ENCODE measurements at regions not wholly inside any gene's neighbourhood (a gene's known extent, or its start where the extent isn't known, plus 50 kb on each side); places are given as distances from the start of the nearest gene placed in this dataset.

DNA sequence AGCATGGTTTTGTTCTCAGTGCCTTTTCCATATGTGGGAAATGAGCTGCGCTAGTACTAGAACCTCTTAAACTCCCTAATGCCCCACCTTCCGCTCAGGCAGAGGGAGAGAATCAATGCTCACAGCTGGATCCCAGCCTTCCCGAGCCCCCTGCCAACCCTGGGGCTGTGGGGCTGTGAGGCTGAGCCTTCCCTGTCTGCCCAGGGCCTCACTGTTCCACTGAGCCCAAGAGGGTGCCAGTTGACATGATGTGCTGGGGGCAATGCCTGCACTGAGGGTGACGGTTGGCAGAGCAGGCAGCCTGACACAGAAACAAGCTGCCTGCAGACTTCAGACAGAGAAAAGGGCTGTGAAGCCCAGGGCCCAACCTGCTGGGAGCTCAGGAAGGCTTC is 602.4 kb upstream of the RAB6C start:
- no peak for DNase-seq (ENCODE audit: low read depth, low spot score)
- H3K4me3 ChIP-seq (ENCODE audit: low read depth, low read length) = no peak overlapping the region
- TF ChIP-seq, protein P1, sequence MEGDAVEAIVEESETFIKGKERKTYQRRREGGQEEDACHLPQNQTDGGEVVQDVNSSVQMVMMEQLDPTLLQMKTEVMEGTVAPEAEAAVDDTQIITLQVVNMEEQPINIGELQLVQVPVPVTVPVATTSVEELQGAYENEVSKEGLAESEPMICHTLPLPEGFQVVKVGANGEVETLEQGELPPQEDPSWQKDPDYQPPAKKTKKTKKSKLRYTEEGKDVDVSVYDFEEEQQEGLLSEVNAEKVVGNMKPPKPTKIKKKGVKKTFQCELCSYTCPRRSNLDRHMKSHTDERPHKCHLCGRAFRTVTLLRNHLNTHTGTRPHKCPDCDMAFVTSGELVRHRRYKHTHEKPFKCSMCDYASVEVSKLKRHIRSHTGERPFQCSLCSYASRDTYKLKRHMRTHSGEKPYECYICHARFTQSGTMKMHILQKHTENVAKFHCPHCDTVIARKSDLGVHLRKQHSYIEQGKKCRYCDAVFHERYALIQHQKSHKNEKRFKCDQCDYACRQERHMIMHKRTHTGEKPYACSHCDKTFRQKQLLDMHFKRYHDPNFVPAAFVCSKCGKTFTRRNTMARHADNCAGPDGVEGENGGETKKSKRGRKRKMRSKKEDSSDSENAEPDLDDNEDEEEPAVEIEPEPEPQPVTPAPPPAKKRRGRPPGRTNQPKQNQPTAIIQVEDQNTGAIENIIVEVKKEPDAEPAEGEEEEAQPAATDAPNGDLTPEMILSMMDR (IDR thresholded peaks at IDR 0.05; ENCODE audit: low read depth, low read length) = no peak
- in situ Hi-C loops (cut with HindIII; ENCODE audit: low sequenced_read_pairs) = no loop called here

- H3K4me3 ChIP-seq (ENCODE audit: low read depth, low read length) = no peak overlapping the region
- in situ Hi-C loops (cut with HindIII; ENCODE audit: low sequenced_read_pairs) = no loop called here
- TF ChIP-seq, protein P1 (IDR thresholded peaks at IDR 0.05; ENCODE audit: low read depth, low read length) = no peak
- no peak for DNase-seq (ENCODE audit: low read depth, low spot score)
These were observed 601.3 kb upstream of the RAB6C start for GRCh38 chr2:129378186-129378585.

- H3K4me3 ChIP-seq (ENCODE audit: low read depth, low read length) = no peak overlapping the region
- TF ChIP-seq, protein P1 (IDR thresholded peaks at IDR 0.05; ENCODE audit: low read depth, low read length) = no peak
- DNase-seq (ENCODE audit: low read depth, low spot score) = no peak
- in situ Hi-C loops (cut with HindIII; ENCODE audit: low sequenced_read_pairs) = no loop called here
These were observed 600.1 kb upstream of the RAB6C start for GRCh38 chr2:129379411-129379810.

DNA sequence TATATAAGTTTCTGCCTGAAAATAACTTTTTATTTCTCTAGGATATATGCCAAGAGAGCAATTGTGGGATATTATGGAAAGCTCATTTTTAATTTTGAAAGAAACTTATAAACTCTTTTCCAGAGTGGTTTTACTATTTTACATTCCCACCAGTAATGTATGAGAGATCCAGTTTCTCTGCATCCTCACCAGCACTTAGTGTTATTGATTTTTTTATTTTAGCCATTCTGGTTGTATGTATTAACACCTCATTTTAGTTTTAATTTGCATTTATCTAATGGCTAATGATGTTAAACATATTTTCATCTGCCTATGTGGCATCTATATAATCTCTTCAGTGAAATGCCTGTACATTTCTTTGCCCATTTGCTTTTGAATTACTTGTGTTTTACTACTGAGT is 597.7 kb upstream of the RAB6C start:
- in situ Hi-C loops (cut with HindIII; ENCODE audit: low sequenced_read_pairs) = no loop called here
- TF ChIP-seq, protein P1 (IDR thresholded peaks at IDR 0.05; ENCODE audit: low read depth, low read length) = no peak
- DNase-seq (ENCODE audit: low read depth, low spot score) = no peak
- no peak overlapping the region for H3K4me3 ChIP-seq (ENCODE audit: low read depth, low read length)

GRCh38 chr2:129388870-129389269 is 590.6 kb upstream of the RAB6C start:
- H3K4me3 ChIP-seq (ENCODE audit: low read depth, low read length) = no peak overlapping the region
- DNase-seq (ENCODE audit: low read depth, low spot score) = no peak
- in situ Hi-C loops (cut with HindIII; ENCODE audit: low sequenced_read_pairs) = no loop called here
- TF ChIP-seq, protein P1 (IDR thresholded peaks at IDR 0.05; ENCODE audit: low read depth, low read length) = no peak

DNA sequence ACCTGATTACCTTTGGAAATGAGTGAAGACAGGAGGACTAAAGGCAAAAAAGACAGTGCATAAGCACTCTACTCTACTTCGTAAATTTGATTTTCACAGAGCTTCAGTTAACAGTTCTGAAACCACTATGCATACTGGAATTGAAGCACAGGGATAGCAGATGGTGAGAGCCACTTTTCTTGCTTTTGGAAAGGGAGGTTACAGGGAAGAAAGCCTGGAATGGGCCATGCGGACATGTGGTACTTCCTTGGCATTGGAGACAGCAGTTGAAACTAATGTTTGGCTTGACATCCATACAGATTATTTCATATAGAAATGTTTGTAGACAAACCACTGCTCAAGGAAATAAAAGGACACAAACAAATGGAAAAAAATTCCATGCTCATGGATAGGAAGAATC is 585.6 kb upstream of the RAB6C start:
- H3K4me3 ChIP-seq (ENCODE audit: low read depth, low read length) = no peak overlapping the region
- in situ Hi-C loops (cut with HindIII; ENCODE audit: low sequenced_read_pairs) = no loop called here
- no peak for DNase-seq (ENCODE audit: low read depth, low spot score)
- TF ChIP-seq, protein P1 (IDR thresholded peaks at IDR 0.05; ENCODE audit: low read depth, low read length) = no peak
